Stimulated activated CD4-positive, alpha-beta T cell treated with anti-CD3 and anti-CD28 coated beads, Interleukin-1b, Interleukin-23, amount 100 ng/mL, for 4 hours (primary cell): ENCODE measurements at regions not wholly inside any gene's neighbourhood (a gene's known extent, or its start where the extent isn't known, plus 50 kb on each side); places are given as distances from the start of the nearest gene placed in this dataset.
"Not testable (repeated sequence)": the region's sequence is repeated elsewhere in the genome, so short reads cannot be mapped to it uniquely, and the experiment has no call there.

Source experiments
- DNase-seq, 2 donors: peaks; one replicate each; pipeline ENCODE4 v3.0.0-alpha.2; 2020; ENCODE audit warnings: low read depth in 2 of 2

DNA sequence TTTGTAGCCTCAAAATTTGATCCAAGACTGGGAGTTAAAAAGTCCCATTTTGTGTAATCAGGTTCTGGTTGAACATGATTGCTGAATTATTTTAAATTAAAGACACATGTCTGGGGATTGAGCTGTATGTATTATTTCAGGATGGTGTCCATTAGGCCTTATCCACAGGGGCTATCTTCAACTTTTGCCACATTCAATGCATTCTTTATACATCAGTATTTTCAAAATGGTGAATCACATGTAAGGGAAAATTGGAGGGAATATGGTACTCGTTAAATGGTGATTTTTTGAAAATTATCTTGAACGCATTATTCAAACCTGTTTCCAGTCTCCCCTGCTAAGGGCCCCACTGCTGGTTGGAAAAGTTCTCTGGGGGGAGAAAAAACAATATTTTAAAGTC lies 367.7 kb upstream of the NPVF start:
- DNase-seq: no peak

DNA sequence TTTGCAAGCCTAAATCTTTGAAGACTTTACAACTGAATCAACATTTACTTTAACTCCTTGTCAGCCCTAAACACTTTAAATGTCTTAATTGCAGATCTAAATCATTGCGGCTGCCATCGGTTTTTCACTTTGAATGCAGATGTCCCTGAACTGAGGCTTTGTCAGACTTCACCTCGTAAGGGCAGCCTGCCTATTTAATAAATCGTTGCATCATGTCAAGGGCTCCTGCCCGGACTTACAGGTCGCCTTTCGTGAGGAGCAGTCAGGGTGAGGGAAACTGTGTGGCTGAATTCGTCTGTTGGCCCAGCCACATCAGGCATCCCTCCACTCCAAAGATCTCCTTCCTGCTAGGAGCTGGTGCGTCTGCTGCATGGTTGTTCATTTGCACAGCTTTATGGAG lies 368.2 kb upstream of the NPVF start:
- no peak for DNase-seq

DNA sequence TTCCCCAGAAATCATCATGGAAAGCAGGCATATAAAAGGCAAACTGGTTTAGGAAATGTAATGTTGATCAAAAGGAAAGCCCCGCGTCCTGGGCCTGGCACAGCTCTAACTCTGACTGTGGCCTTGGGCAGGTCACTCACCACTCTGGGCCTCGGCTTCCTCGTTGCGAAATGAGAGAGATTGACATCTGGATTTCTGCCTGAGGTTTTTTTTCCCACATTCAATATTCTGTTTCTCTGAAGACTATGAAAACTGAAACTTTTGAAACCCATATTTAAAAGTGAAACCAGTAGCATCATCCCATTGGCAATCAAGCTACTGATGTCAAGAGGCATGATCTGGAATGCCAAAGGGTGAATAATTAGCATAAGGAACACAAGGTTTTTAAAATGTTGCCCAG lies 369.7 kb upstream of the NPVF start:
- no peak for DNase-seq

GRCh38 chr7:25598765-25599164 lies 370.5 kb upstream of the NPVF start:
- DNase-seq: no peak

DNA sequence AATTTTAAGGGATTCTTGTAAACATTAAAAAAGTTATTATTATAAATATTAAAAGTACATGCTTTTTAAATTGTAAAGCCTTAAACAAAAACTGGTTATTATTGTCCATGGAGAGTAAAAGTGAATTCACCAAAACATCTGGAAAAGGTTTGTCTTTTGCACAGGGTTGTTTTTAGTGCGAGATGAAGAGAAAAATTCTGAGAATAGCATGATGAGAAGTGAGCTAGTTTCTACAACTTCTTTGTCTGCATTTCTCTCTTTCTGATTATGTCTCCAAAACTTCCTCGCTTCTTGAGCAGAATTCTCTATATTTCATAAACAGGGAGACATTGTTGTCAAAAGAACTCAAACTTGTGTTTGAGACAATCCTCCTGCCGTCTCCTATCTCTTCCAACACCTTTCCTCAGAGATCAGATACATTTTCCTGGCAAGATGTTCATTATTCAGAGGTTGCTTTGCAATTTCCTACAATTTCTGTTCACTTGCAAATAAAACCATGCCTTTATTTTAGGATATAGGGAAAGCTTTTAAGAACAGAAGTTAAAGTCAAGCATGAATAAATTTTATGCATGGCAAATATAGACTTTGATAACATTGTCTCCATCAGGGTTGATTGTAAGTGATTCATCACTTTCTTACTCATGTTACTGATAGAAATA lies 372.1 kb upstream of the NPVF start:
- no peak for DNase-seq

DNA sequence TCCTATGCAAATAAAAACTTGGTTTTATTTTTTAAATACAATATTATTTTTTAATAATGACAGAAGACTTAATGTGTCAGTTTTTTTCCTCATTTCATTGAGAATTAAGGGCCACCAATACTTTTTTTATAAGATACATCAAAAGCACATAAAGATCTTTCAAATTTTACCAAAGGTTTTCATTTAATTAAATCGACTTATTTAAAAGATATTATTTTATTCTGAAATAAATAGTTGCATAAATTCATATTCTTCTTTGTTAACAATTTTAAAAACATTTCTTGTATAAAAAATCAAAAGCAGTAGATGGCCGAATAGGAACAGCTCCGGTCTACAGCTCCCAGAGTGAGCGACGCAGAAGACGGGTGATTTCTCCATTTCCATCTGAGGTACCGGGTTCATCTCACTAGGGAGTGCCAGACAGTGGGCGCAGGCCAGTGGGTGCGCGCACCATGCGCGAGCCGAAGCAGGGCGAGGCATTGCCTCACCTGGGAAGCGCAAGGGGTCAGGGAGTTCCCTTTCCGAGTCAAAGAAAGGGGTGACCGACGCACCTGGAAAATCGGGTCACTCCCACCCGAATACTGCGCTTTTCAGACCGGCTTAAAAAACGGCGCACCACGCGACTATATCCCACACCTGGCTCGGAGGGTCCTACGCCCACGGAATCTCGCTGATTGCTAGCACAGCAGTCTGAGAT lies 374.6 kb upstream of the NPVF start:
- DNase-seq: not testable (repeated sequence)

- DNase-seq: not testable (repeated sequence)
Measured at GRCh38 chr7:25603427-25603740, 375.1 kb upstream of the NPVF start.

DNA sequence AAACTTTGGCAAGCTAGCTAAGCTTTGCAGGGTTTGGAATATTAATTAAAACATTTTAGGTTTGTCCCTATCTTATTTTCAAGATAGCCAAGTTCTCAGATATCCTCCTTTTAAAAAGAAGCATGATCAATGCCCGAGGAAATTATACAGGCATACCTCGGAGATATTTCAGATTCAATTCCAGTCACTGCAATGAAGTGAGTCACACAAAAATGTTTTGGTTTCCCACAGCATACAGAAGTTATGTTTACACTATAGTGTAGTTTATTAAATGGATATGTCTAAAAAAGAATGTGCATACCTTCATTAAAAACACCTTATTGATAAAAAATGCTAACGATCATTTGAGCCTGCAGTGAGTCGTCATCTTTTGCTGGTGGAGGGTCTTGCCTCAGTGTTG lies 382.9 kb upstream of the NPVF start:
- DNase-seq: no peak

DNA sequence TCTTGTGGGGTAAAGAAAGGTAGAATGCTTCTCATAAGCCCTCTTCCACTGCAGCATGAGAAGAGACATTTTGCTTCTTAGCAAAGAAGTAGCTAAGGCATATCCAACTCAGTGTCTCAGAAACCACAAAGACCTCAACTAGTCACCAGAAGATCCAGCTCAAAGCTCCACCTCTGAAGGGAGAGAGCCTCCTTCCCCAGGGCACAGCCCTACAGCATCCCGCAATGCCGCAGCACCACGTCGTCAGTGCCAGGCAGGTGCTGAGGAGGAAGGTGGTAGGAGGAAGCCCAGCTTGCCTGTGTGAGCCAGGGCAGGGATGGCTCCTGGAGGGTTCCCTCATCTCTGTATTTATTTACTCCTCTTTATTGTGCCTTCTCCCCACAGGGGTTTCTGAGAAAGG lies 385.6 kb upstream of the NPVF start:
- no peak for DNase-seq

DNA sequence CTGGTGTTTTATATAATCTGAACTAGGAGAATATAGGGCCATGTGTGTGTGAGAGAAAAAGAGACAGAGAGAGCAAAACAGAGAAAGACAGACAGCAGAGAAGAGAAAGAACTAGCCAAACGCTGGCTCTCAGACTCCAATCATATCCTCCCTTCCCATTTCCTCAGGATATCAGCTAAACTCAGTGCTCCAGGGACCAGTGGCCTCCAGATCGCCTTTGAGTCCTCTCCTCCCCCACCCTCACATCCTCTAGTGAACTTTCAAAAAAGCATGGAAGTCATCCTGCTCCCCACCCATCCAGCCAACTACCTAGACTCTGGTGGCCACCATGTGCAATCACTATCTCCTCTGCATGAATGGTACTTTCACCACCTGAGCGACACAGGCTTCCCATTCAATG lies 386.1 kb upstream of the NPVF start:
- no peak for DNase-seq

DNA sequence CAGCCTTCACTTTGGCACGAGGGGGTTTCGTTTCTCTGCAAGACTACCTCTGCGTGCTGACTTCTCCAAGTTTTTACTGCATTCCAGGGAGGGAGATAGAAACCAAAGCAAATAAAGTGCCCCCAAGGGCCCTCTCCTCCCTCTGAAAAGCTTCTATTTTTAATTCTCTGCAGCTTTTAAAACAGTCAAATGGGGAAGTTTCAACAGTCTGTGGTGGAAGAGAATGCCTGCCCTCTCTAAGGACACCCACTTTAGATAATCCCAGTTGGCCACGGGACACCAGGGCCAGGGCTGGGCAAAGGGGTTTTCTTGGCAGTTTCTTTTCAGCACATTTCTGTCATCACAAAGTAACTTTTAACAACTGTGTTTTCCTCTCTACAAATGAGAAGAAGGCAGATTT lies 386.7 kb upstream of the NPVF start:
- no peak for DNase-seq

- DNase-seq: no peak
Measured at GRCh38 chr7:25615593-25615992, 387.3 kb upstream of the NPVF start.

DNA sequence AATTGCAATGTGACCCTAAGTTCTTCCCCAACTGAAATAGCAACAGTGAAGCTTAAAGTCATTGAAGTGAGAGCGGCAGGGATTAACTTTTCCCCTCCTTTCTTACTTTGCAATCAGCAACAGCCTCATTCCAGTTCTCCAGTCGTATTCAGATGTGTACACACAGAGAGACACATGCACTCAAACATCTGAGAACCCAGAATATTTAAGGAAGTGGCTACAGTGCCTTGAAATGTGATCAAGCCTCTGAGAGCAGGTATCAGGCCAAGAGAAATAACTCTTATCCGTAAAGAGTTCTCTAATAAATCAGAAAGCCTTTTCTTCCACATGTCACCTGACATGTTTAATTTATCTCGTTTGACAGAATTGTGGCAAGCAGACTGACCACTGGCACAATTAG lies 388.9 kb upstream of the NPVF start:
- DNase-seq: no peak

DNA sequence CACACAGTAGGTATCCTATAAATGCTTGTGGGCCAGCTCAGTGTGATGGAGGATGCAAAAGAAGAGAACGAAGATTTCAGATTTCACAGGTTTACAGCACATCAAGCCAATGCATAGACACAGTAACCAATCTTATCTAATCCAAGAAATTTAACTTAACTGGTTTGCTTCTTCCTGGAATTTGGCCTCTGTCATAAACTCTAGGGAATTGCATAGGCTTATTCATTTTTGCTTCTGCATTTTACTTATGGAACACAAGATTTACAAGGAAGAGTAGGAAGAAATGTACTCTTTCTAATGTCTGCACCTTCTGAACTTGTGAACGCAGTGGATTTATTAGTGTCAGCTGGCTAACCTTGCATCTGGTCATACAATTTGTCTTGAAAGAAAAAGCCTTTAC lies 389.4 kb upstream of the NPVF start:
- no peak for DNase-seq

- no peak for DNase-seq
Measured at GRCh38 chr7:25619381-25619780, 391.1 kb upstream of the NPVF start.

GRCh38 chr7:25619963-25620799 lies 391.9 kb upstream of the NPVF start:
- DNase-seq: no peak

- DNase-seq: no peak
Measured at GRCh38 chr7:25621993-25622392, 393.7 kb upstream of the NPVF start.

DNA sequence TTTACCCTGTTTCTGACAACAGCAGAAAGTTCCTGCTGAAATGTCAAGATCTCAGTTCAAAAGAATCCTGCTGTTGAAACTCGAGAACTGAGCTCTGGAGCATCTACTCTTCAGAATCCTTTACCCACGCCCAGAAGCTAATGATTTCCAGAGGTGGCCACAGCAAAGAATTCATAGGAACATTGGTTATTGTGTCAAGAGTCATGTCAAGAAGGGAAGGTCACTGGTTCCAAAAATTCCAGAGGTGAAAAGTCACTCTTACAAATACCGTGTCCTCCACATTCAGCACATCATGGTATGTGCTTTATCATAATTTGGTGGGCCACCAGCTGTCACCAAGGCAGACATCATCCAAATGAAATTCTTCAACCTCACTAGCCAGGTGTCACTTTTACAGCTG lies 394.4 kb upstream of the NPVF start:
- DNase-seq: no peak

GRCh38 chr7:25624051-25624450 lies 395.8 kb upstream of the NPVF start:
- DNase-seq: no peak

DNA sequence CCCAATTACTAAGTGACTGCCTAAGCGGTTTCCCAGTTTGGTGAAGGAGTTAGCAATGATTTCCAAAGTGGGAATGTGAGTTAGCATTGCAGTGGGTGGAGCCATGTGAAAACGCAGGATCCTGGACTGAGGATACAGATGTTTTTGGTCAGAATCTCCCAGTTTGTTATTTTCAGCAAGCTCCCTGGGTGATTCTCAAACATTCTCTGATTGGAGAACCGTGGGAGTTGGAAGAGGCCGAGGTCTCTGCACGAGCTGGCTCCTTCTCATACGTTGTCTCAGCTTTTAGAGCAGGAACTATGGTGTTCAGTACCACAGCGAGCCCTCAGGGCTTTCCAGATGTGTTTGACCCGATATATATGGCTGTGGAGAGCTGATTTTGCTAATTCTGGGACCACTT lies 396.5 kb upstream of the NPVF start:
- DNase-seq: no peak

- DNase-seq: no peak
Measured at GRCh38 chr7:25625306-25625992, 397.2 kb upstream of the NPVF start.

DNA sequence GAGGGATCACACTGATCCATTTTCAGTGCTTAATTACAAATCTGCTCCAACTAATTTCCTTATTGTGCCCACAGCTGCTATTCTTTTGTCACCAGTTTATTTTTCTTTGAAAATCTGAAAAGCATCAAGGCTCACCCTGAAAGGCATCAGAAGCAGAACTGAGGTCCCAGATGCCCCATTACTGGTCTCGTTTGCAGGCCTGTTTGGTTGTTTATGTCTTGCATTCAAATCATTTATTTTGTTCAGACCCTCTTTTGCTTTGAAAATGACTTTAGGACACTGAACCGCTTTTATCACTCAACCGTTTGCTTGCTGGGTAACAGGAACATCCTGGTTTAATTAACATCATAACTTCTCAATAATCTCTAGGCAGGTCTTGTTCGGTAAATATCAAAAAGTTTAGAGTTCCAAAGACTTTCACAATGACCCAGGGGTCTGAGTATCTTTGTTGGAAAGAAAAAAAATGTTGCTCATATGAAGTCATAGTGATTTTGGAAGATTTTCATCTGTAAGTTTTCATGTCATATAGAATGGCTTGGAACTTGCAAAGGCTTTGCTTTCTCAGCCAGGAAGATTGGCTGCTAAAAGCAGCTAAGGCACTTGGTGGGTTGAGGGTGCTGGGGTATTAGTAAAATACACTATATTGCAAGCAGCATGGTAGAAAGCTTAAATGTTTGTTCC lies 398.3 kb upstream of the NPVF start:
- DNase-seq: no peak
